ENCODE measurements at regions not wholly inside any gene's neighbourhood (a gene's known extent, or its start where the extent isn't known, plus 50 kb on each side); places are given as distances from the start of the nearest gene placed in this dataset.
"Not testable (repeated sequence)": the region's sequence is repeated elsewhere in the genome, so short reads cannot be mapped to it uniquely, and the experiment has no call there.

- no peak for DNase-seq
Observed at GRCh38 chr4:29243851-29244250, 1476.3 kb upstream of the PCDH7 start.

- DNase-seq, result no peak
Observed at GRCh38 chr4:29259556-29259955, 1460.6 kb upstream of the PCDH7 start.

GRCh38 chr4:29262986-29263385, 1457.2 kb upstream of the PCDH7 start:
- no peak for DNase-seq

- no peak for DNase-seq
Observed at GRCh38 chr4:29276150-29276549, 1444.0 kb upstream of the PCDH7 start.

- no peak for DNase-seq
Observed at GRCh38 chr4:29277381-29277780, 1442.8 kb upstream of the PCDH7 start.

GRCh38 chr4:29278585-29278984, 1441.6 kb upstream of the PCDH7 start:
- no peak for DNase-seq

- DNase-seq, result no peak
Observed at GRCh38 chr4:29289118-29289517, 1431.1 kb upstream of the PCDH7 start.

- no peak for DNase-seq
Observed at GRCh38 chr4:29295280-29295679, 1424.9 kb upstream of the PCDH7 start.

- no peak for DNase-seq
Observed at GRCh38 chr4:29304595-29304994, 1415.6 kb upstream of the PCDH7 start.

GRCh38 chr4:29307256-29307655, 1412.9 kb upstream of the PCDH7 start:
- DNase-seq, result no peak

- no peak for DNase-seq
Observed at GRCh38 chr4:29307755-29308154, 1412.4 kb upstream of the PCDH7 start.

GRCh38 chr4:29309050-29309449, 1411.1 kb upstream of the PCDH7 start:
- DNase-seq, result no peak

GRCh38 chr4:29310252-29310651, 1409.9 kb upstream of the PCDH7 start:
- no peak for DNase-seq

GRCh38 chr4:29311247-29311646, 1408.9 kb upstream of the PCDH7 start:
- DNase-seq, result no peak

- no peak for DNase-seq
Observed at GRCh38 chr4:29319663-29320340, 1400.4 kb upstream of the PCDH7 start.

GRCh38 chr4:29320947-29321620, 1399.1 kb upstream of the PCDH7 start:
- DNase-seq, result no peak

- no peak for DNase-seq
Observed at GRCh38 chr4:29326004-29326403, 1394.2 kb upstream of the PCDH7 start.

GRCh38 chr4:29326816-29327215, 1393.4 kb upstream of the PCDH7 start:
- DNase-seq, result no peak

GRCh38 chr4:29336861-29337260, 1383.3 kb upstream of the PCDH7 start:
- no peak for DNase-seq

GRCh38 chr4:29372971-29373370, 1347.2 kb upstream of the PCDH7 start:
- DNase-seq, result no peak

- no peak for DNase-seq
Observed at GRCh38 chr4:29375716-29376115, 1344.5 kb upstream of the PCDH7 start.

GRCh38 chr4:29378237-29378636, 1341.9 kb upstream of the PCDH7 start:
- DNase-seq, result not testable (repeated sequence)

GRCh38 chr4:29390921-29391320, 1329.2 kb upstream of the PCDH7 start:
- DNase-seq, result no peak

- DNase-seq, result no peak
Observed at GRCh38 chr4:29405116-29405515, 1315.1 kb upstream of the PCDH7 start.

- peak; percentile 11 for DNase-seq
Observed at GRCh38 chr4:29415771-29416170, 1304.4 kb upstream of the PCDH7 start.

Data from OCI-M1 (cell line).